ENCODE measurements at regions not wholly inside any gene's neighbourhood (a gene's known extent, or its start where the extent isn't known, plus 50 kb on each side); places are given as distances from the start of the nearest gene placed in this dataset.

- TF ChIP-seq CTCF (conservative IDR thresholded peaks at IDR 0.05 in 1 of 2, IDR thresholded peaks at IDR 0.05 in 1 of 2; ENCODE audit: extremely low read depth in 1 of 2, insufficient read depth in 1 of 2, low read depth in 1 of 2, low read length in 2 of 2) = no peak
- TF ChIP-seq EZH2 (IDR thresholded peaks at IDR 0.05; ENCODE audit: borderline replicate concordance, low read length) = no peak
These were observed 172.5 kb downstream of the URB2 start for GRCh38 chr1:229798558-229798957.
